PFSK-1 (cell line): ENCODE measurements at regions not wholly inside any gene's neighbourhood (a gene's known extent, or its start where the extent isn't known, plus 50 kb on each side); places are given as distances from the start of the nearest gene placed in this dataset.

Experiments used
- FOXP2 ChIP-seq: optimal IDR thresholded peaks from 2 replicates; pipeline ENCODE3; 2011; ENCODE audit warnings: borderline replicate concordance, control low read depth, inconsistent platforms; ENCODE audit not compliant: insufficient read depth; ENCODE audit errors: extremely low read length, extremely low read depth
- POLR2AphosphoS5 ChIP-seq: IDR thresholded peaks from 2 replicates; pipeline ENCODE4 v1.6.1; 2012; ENCODE audit warnings: low read depth, mild to moderate bottlenecking, control low read depth, low read length, moderate library complexity
- REST ChIP-seq, 2 experiments: IDR thresholded peaks; 2 replicates each; pipeline versions ENCODE4 v1.6.1 to v1.8.0; 2011 to 2012; ENCODE audit warnings: low read depth in 2 of 2, low read length in 2 of 2, control low read depth in 1 of 2, inconsistent platforms in 1 of 2, mild to moderate bottlenecking in 1 of 2, moderate library complexity in 1 of 2; ENCODE audit not compliant: insufficient read depth in 1 of 2
- SIN3A ChIP-seq: IDR thresholded peaks from 2 replicates; pipeline ENCODE4 v1.6.1; 2012; ENCODE audit warnings: mild to moderate bottlenecking, low read length, moderate library complexity, borderline replicate concordance; ENCODE audit not compliant: insufficient read depth
- TAF1 ChIP-seq: IDR thresholded peaks from 2 replicates; pipeline ENCODE4 v1.6.1; 2012; ENCODE audit warnings: low read length, control low read depth, borderline replicate concordance; ENCODE audit not compliant: insufficient read depth

DNA sequence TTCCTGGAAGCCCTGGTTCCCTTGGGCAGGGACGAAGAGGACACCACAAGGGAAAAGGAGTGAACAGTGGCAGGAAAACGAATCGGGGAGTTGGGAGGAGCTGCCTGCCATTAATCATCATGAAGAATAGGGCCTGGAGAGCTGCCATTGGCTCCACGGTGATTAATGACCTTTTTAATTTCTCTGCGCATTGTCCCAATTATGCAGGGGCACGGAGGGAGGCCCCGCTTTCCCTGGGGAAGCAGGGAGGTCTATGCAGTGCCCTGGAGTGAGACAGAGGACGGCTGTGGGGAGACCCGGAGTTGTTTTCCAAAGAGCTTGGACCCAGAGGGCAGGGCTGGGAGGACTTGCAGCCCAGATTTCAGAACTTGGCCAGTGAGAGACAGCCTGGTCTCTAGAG, 338.9 kb upstream of the C16orf82 start:
- TF ChIP-seq FOXP2: no peak
- no peak for TF ChIP-seq REST (IDR thresholded peaks at IDR 0.05; ENCODE audit: insufficient read depth in 1 of 2, low read depth in 2 of 2, low read length in 2 of 2)
- no peak for TF ChIP-seq SIN3A
- TF ChIP-seq TAF1: no peak

GRCh38 chr16:26729951-26730541, 336.7 kb upstream of the C16orf82 start:
- TF ChIP-seq TAF1 (no peak), SIN3A (no peak), REST (IDR thresholded peaks at IDR 0.05; ENCODE audit: insufficient read depth in 1 of 2, low read depth in 2 of 2, low read length in 2 of 2) (no peak), POLR2AphosphoS5 (no peak), FOXP2 (no peak)

GRCh38 chr16:26731729-26732128, 335.0 kb upstream of the C16orf82 start:
- TF ChIP-seq FOXP2: no peak

DNA sequence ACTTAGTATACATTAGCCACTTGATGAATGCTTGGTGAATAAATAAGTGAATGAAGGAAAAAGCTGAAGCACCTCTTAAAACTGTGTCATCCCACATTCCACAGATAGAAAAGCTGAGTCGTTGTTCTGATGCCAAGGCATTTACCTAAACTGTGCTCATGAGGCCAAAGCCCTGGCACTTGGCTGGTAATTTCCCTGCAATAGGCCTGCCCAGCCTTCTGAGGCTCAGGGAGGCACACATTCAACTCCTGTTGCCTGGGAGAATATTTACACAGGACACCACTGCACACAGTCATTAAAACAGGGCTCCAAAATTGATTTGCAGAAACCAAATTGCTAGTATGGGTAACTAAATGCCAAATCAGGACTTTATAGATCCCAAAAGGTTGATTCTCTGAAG, 333.0 kb upstream of the C16orf82 start:
- TF ChIP-seq REST (IDR thresholded peaks at IDR 0.05; ENCODE audit: insufficient read depth in 1 of 2, low read depth in 2 of 2, low read length in 2 of 2) (no peak), TAF1 (no peak), FOXP2 (no peak), SIN3A (no peak), POLR2AphosphoS5 (no peak)

DNA sequence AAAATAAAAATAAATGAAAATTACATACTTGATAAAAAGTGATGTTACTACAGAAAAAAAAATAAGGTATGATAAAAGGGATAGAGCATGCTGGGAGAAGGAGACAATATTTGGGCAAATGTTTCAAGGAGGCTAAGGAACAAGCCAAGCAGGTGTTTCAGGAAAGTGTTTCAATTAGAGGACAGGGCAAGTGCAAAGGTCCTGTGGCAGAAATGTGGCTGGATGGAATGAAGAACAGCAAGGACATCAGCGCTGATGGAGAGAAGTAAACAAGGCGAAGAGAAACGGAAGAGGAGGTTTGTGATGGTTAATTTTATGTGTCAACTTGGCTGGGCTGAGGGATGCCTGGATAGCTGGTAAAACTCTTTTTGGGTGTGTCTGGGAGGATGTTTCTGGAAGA, 331.2 kb upstream of the C16orf82 start:
- TF ChIP-seq TAF1 (no peak), POLR2AphosphoS5 (no peak), REST (IDR thresholded peaks at IDR 0.05; ENCODE audit: insufficient read depth in 1 of 2, low read depth in 2 of 2, low read length in 2 of 2) (no peak), SIN3A (no peak), FOXP2 (no peak)
